HEK293 (cell line): ENCODE measurements at regions not wholly inside any gene's neighbourhood (a gene's known extent, or its start where the extent isn't known, plus 50 kb on each side); places are given as distances from the start of the nearest gene placed in this dataset.

Experiments used
- CTCF ChIP-seq: fragments of 450-650 bp; formaldehyde crosslinking; IDR thresholded peaks from 2 replicates; pipeline ENCODE4 v1.5.1; 2016; ENCODE audit warnings: missing biosample characterization, missing genetic modification characterization
- REST ChIP-seq: fragments of 450-650 bp; formaldehyde crosslinking; IDR thresholded peaks from 2 replicates; pipeline ENCODE4 v1.5.1; 2016; ENCODE audit warnings: missing biosample characterization, missing genetic modification characterization
- TCF7L2 ChIP-seq: IDR thresholded peaks from 2 replicates; pipeline ENCODE4 v1.6.1; 2011; ENCODE audit warnings: low read depth, mild to moderate bottlenecking, inconsistent platforms, low read length, moderate library complexity, borderline replicate concordance
- ZBTB10 ChIP-seq: fragments of 450-650 bp; formaldehyde crosslinking; IDR thresholded peaks from 2 replicates; pipeline ENCODE4 v1.5.1; 2016; ENCODE audit warnings: missing biosample characterization, missing genetic modification characterization
- ZBTB21 ChIP-seq: fragments of 450-650 bp; formaldehyde crosslinking; IDR thresholded peaks from 2 replicates; pipeline ENCODE4 v1.5.1; 2017; ENCODE audit warnings: missing biosample characterization, missing genetic modification characterization

- no peak for TF ChIP-seq TCF7L2
- TF ChIP-seq ZBTB21 (tag by site-specific recombination), result no peak
- no peak for TF ChIP-seq REST (tag by site-specific recombination)
- no peak for TF ChIP-seq ZBTB10 (tag by site-specific recombination)
- no peak for TF ChIP-seq CTCF (tag by site-specific recombination)
Observed at GRCh38 chr11:25319127-25319526, 822.3 kb downstream of the LUZP2 start.
